ENCODE measurements at regions not wholly inside any gene's neighbourhood (a gene's known extent, or its start where the extent isn't known, plus 50 kb on each side); places are given as distances from the start of the nearest gene placed in this dataset.
"Not testable (repeated sequence)": the region's sequence is repeated elsewhere in the genome, so short reads cannot be mapped to it uniquely, and the experiment has no call there.

- TF ChIP-seq SUZ12 (IDR thresholded peaks at IDR 0.05; ENCODE audit: extremely low read depth, insufficient read depth, insufficient read length); YY1 (IDR thresholded peaks at IDR 0.05; ENCODE audit: insufficient read depth, insufficient read length); ZNF274 (IDR thresholded peaks at IDR 0.05; ENCODE audit: low read depth, low read length): not testable (repeated sequence)
Measured at GRCh38 chr14:71168161-71168560, 260.9 kb downstream of the PCNX1 start.
